NCI-H460 (cell line): ENCODE measurements at regions not wholly inside any gene's neighbourhood (a gene's known extent, or its start where the extent isn't known, plus 50 kb on each side); places are given as distances from the start of the nearest gene placed in this dataset.
"Not testable (repeated sequence)": the region's sequence is repeated elsewhere in the genome, so short reads cannot be mapped to it uniquely, and the experiment has no call there.

Experiments
- DNase-seq: peaks from one replicate; pipeline ENCODE4 v3.0.0-alpha.2; 2016; ENCODE audit warnings: low read depth; ENCODE audit errors: extremely low read depth

GRCh38 chr3:35296533-35296932 lies 342.8 kb upstream of the ARPP21 start:
- DNase-seq: no peak

GRCh38 chr3:35296944-35297343 lies 342.4 kb upstream of the ARPP21 start:
- DNase-seq: not testable (repeated sequence)

DNA sequence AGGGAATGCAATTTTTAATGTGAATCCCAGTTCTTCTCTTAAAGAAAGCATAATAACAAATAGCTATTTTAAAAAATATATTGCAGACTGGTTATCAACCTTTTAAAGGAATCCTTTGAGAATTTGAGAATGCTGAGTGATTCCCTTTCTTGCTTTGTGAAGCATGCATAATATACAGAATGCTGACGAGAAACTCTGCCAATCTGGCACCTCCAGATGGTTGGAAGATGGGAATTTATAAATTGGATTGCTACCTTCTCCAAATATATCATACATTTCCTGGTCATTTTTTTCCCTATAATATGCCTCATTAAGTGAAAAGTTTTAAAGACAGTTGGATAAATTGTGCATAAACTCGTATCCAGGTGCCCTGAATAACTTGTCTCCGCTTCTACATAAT lies 333.9 kb upstream of the ARPP21 start:
- DNase-seq: no peak

GRCh38 chr3:35307296-35307695 lies 332.0 kb upstream of the ARPP21 start:
- DNase-seq: no peak

DNA sequence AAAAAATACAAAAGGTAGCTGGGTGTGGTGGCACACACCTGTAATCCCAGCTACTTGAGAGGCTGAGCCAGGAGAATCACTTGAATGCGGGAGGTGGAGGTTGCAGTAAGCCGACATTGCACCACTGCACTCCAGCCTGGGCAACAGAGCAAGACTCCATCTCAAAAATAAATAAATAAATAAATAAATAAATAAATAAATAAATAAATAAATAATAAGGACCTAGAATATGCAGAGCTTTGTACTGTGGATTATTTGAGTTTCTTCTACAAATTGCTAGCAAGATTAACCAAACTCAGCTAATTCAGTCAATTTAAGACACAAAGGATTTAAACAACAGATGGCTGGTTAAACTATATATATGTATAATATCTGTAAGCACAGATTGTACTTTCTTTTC lies 322.5 kb upstream of the ARPP21 start:
- not testable (repeated sequence) for DNase-seq

- DNase-seq: no peak
Measured at GRCh38 chr3:35320646-35321407, 318.5 kb upstream of the ARPP21 start.

DNA sequence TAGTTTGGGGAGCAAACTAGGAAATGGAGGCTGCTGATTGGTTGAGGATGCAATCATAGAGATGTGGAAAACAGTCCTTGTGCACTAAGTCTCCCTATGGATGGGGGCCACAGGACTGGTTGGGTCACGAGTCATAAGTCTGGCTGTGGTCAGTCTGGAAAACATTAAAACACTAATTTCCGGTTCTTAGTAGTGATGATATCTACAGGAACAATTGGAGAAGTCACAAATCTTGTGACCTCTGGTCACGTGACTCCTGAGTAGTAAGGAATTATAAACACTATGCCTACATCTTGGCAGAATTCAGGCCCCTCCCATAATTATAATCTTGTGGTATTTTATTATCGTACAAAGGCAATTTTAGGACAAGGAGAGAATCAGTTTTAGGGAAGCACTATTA lies 317.3 kb upstream of the ARPP21 start:
- no peak for DNase-seq

GRCh38 chr3:35335703-35336102 lies 303.6 kb upstream of the ARPP21 start:
- DNase-seq: no peak

DNA sequence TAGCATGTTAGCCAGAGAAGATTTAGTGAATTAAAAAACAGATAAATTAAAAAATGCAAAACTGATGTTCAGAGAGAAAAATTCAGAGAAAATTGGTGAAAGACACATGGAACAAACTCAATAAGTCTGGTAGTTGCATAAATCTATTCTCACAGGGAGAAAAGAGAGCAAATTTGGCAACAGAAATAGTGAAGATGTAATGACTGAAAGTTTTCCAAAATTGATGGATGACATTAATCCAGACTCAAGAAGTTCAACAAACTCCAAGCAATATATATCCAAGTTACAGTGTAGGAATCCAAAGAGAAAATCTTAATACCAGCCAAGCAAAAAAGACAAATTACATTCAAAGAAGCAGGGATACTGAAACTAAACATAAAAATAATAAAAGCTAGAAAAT lies 302.7 kb upstream of the ARPP21 start:
- DNase-seq: no peak

- no peak for DNase-seq
Measured at GRCh38 chr3:35338186-35338585, 301.1 kb upstream of the ARPP21 start.

DNA sequence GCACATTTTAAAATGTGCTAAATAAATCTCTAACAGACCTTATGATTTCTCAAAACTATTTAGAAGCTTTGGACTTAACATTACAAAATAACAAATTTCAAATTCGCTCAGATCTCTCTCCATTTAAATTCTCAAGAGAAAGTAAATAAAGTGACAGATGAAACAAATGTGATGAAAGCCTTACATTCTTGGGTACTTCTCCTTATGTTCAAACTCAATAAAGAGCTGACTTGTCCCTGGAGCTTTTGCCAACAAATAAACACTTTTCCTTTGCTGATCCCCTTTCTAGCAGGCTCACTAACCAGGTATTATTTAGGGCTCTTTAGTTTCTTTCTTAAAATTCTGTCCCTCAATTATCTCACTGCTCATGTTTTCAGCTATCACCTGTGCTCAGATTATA lies 259.1 kb upstream of the ARPP21 start:
- no peak for DNase-seq

DNA sequence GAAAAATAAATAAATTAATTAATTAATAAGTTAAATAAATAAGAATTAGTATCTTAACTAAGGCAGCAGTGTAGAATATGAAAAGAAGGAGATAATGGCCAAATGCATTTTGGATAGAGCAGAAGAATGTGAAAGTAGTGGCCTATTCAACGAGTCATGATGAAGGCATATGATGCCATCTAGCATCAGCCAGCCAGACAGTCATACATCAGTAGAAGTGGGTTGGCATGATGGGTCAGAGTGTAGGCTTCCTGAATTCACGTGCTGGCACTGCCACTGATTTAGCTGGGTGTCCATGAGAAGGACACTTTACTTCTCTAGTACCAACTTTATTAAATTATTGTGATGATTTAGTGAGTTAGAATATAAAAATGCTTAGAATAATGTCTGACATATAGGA lies 256.1 kb upstream of the ARPP21 start:
- no peak for DNase-seq

DNA sequence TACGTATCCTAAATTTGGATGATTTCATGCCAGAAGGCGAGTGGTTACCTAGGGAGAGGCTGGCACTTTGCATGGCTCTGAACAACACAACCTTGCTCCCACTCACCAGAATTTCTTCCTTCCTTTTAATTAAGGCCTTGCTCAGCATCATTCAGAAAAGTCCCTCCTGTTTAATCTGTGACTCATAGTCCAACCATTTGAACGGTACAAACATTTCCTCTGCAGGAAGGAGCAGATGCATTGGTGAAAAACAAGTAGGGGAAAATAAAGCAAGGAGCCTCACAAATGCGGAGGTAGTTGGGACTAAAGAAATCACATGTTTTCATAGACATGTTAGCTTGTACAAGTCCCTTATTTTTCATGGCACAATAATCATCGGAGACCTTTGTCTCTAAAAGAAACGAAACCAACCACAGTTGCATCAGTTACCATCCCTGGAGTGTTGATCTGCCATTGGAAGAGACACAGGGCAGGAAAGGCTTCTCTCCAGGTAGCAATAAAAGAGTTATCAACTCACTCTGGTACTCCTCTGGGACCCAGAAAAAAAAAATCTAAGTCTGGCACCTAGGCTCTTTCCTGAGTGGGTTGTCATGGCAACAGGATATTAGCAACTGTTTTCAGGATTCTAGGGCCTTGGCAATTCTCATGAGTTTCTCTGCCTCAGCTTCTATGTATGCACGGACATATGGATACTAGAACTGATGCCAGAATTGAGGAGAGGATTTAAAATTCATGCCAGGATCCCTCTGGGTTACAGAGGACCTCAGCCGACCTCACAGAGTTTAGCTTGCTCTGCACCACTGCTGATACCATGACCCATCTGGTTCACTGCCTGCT lies 255.4 kb upstream of the ARPP21 start:
- no peak for DNase-seq

- DNase-seq: no peak
Measured at GRCh38 chr3:35385271-35385670, 254.1 kb upstream of the ARPP21 start.

DNA sequence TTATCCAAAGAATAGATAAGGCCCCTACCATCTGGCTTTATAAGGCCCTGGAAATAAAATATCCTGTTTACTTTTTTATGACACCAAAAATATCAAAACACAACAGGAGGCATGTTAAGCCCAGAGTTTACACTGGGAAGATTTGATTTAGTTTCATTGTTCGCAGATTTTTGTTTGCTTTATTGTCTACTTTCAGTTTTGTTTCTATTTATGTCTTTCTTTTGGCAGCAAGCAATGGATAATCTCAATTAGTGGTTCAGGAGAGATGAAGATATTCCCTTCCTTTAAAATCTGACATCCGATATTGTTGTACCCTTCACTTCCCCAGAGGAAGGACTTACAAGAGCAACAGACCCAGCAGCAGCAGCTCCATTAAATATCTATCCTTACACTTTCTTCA lies 249.4 kb upstream of the ARPP21 start:
- DNase-seq: no peak

DNA sequence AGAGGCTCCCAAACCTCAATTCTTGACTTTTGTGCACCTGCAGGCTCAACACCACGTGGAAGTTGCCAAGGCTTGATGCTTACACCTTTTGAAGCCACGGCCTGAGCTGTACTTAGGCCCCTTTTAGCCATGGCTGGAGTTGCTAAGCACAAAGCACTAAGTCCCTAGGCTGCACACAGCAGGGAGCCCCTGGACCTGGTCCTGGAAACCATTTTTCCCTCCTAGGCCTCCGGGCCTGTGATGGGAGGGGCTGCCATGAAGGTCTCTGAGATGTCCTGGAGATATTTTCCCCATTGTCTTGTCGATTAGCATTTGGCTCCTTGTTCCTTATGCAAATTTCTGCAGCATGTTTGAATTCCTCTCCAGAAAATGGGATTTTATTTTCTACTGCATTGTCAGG lies 247.1 kb upstream of the ARPP21 start:
- DNase-seq: no peak

GRCh38 chr3:35393901-35394799 lies 245.2 kb upstream of the ARPP21 start:
- no peak for DNase-seq

DNA sequence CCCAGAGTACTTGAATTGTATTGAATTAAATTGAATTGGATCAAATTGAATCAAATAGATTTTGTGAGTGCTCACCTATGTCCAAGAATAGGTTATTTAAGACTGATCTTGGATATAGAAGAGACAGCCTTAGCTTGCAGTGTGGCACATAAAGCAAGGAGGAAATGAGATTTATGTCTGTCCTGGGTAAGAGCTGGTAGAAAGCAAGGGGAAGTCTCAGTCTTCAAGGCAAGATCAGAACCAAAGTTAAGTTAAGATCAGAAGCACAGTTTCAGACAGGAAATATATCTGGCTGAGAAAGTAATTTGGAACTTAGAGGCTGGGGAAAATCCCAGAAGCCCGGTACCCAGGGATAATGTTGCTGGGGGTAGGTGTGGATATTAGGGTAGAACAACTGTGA lies 244.4 kb upstream of the ARPP21 start:
- DNase-seq: no peak

- no peak for DNase-seq
Measured at GRCh38 chr3:35401671-35402070, 237.7 kb upstream of the ARPP21 start.

- DNase-seq: no peak
Measured at GRCh38 chr3:35404571-35404970, 234.8 kb upstream of the ARPP21 start.

GRCh38 chr3:35408882-35409281 lies 230.4 kb upstream of the ARPP21 start:
- DNase-seq: no peak
